Fibroblast of lung (primary cell): ENCODE measurements at regions not wholly inside any gene's neighbourhood (a gene's known extent, or its start where the extent isn't known, plus 50 kb on each side); places are given as distances from the start of the nearest gene placed in this dataset.

Experiments used
- DNase-seq, 2 donors: peaks; one replicate each; pipeline versions ENCODE4 v3.0.0 to v3.0.0-alpha.2; 2010; ENCODE audit warnings: low read depth in 2 of 2
- H2AFZ ChIP-seq: 2 replicates; pipeline ENCODE4 v1.5.1; 2012; ENCODE audit warnings: low read length, control low read depth, inconsistent platforms
- H3K27ac ChIP-seq: 2 replicates; pipeline ENCODE4 v1.5.1; 2011; ENCODE audit warnings: low read length, control low read depth; ENCODE audit not compliant: insufficient read depth
- H3K27me3 ChIP-seq: 2 replicates; pipeline ENCODE4 v1.5.1; 2011; ENCODE audit warnings: mild to moderate bottlenecking, low read length; ENCODE audit not compliant: control insufficient read depth, insufficient read depth
- H3K36me3 ChIP-seq: 2 replicates; pipeline ENCODE4 v1.5.1; 2011; ENCODE audit warnings: low read length; ENCODE audit not compliant: control insufficient read depth, insufficient read depth
- H3K4me1 ChIP-seq: 2 replicates; pipeline ENCODE4 v1.5.1; 2011; ENCODE audit warnings: low read length; ENCODE audit not compliant: control insufficient read depth, insufficient read depth; ENCODE audit errors: extremely low read depth
- H3K4me2 ChIP-seq: 2 replicates; pipeline ENCODE4 v1.5.1; 2011; ENCODE audit warnings: low read length, control low read depth; ENCODE audit not compliant: insufficient read depth; ENCODE audit errors: extremely low read depth
- H3K4me3 ChIP-seq, 4 experiments: fragments of 200-600 bp in 1 of 4; sonication (generic) in 1 of 4; replicated peaks in 1 of 4; 2 replicates each; pipeline ENCODE4 v1.5.1; 2011 to 2016; ENCODE audit warnings: low read length in 4 of 4, low read depth in 3 of 4, mild to moderate bottlenecking in 3 of 4, control low read depth in 2 of 4, inconsistent platforms in 1 of 4, mixed read lengths in 1 of 4; ENCODE audit not compliant: insufficient read depth in 1 of 4; ENCODE audit errors: control extremely low read depth in 1 of 4
- H3K79me2 ChIP-seq: 2 replicates; pipeline ENCODE4 v1.5.1; 2012; ENCODE audit warnings: mild to moderate bottlenecking, low read length, inconsistent platforms; ENCODE audit not compliant: control insufficient read depth, insufficient read depth
- H3K9ac ChIP-seq: 2 replicates; pipeline ENCODE4 v1.5.1; 2011; ENCODE audit warnings: mild to moderate bottlenecking, low read length, control low read depth; ENCODE audit not compliant: insufficient read depth
- H3K9me3 ChIP-seq: 2 replicates; pipeline ENCODE4 v1.5.1; 2012; ENCODE audit warnings: low read depth, low read length; ENCODE audit not compliant: control insufficient read depth, insufficient read depth
- H4K20me1 ChIP-seq: 2 replicates; pipeline ENCODE4 v1.5.1; 2011; ENCODE audit warnings: low read length; ENCODE audit not compliant: control insufficient read depth, insufficient read depth; ENCODE audit errors: extremely low read depth
- EZH2 ChIP-seq: IDR thresholded peaks from 2 replicates; pipeline ENCODE4 v1.5.1; 2012; ENCODE audit warnings: low read length, control low read depth, mild to moderate bottlenecking; ENCODE audit errors: missing control alignments
- TF ChIP-seq, protein P1 (sequence below), 2 donors: IDR thresholded peaks in 1 of 2; conservative IDR thresholded peaks in 1 of 2; 1 replicate in 1 of 2; 2 replicates in 1 of 2; pipeline ENCODE4 v1.5.1; 2011 to 2012; ENCODE audit warnings: low read length in 2 of 2, control low read depth in 1 of 2, inconsistent platforms in 1 of 2, low read depth in 1 of 2, mild to moderate bottlenecking in 1 of 2

DNA sequence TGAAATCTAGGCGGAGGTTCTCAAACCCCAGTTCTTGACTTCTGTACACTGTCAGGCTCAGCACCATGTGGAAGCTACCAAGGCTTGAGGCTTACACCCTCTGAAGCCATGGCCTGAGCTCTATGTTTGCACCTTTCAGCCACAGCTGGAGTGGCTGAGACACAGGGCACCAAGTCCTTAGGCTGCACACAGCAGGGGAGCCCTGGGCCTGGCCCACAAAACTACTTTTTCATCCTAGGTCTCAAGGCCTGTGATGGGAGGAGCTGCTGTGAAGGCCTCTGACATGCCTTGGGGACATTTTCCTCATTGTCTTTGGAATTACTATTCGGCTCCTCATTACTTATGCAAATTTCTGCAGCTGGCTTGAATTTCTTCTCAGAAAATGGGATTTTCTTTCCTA, 503.2 kb upstream of the PCDH20 start:
- Histone ChIP-seq H4K20me1 (no peaks in the 10 kb centered on the region), H2AFZ (no peak overlapping the region), H3K27ac (no peak overlapping the region), H3K9ac (no peak overlapping the region), H3K4me3 (no peak overlapping the region), H3K27me3 (no peaks in the 10 kb centered on the region), H3K9me3 (no peaks in the 10 kb centered on the region), H3K36me3 (no peaks in the 10 kb centered on the region), H3K79me2 (no peaks in the 10 kb centered on the region), H3K4me1 (no peaks in the 10 kb centered on the region), H3K4me2 (no peak overlapping the region)
- no peak for TF ChIP-seq EZH2
- TF ChIP-seq, protein P1, sequence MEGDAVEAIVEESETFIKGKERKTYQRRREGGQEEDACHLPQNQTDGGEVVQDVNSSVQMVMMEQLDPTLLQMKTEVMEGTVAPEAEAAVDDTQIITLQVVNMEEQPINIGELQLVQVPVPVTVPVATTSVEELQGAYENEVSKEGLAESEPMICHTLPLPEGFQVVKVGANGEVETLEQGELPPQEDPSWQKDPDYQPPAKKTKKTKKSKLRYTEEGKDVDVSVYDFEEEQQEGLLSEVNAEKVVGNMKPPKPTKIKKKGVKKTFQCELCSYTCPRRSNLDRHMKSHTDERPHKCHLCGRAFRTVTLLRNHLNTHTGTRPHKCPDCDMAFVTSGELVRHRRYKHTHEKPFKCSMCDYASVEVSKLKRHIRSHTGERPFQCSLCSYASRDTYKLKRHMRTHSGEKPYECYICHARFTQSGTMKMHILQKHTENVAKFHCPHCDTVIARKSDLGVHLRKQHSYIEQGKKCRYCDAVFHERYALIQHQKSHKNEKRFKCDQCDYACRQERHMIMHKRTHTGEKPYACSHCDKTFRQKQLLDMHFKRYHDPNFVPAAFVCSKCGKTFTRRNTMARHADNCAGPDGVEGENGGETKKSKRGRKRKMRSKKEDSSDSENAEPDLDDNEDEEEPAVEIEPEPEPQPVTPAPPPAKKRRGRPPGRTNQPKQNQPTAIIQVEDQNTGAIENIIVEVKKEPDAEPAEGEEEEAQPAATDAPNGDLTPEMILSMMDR (conservative IDR thresholded peaks at IDR 0.05 in 1 of 2, IDR thresholded peaks at IDR 0.05 in 1 of 2; ENCODE audit: low read depth in 1 of 2, low read length in 2 of 2) = no peak
- no peak for DNase-seq

DNA sequence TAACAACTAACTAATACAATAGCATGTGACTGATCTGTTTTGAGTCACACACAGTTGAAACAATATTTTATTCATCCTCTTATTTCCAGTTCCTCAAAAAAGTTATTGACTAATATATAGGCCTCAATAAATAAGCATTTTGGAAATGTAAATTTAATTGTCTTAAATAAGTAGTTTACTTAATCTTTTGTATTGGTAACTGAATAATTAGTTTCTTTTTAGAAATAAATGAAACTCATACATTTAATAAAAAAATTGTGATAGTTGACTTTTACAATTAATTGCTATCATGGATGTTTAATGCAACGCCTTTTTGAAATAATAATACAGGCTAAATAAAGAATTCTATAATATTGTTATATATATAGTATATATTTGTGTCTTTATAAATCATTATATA, 500.8 kb upstream of the PCDH20 start:
- TF ChIP-seq, protein P1 (conservative IDR thresholded peaks at IDR 0.05 in 1 of 2, IDR thresholded peaks at IDR 0.05 in 1 of 2; ENCODE audit: low read depth in 1 of 2, low read length in 2 of 2) = no peak
- no peaks in the 10 kb centered on the region for H4K20me1 ChIP-seq
- no peak overlapping the region for H3K9ac ChIP-seq
- no peak overlapping the region for H3K4me3 ChIP-seq
- no peaks in the 10 kb centered on the region for H3K36me3 ChIP-seq
- no peaks in the 10 kb centered on the region for H3K4me1 ChIP-seq
- no peak overlapping the region for H3K27ac ChIP-seq
- no peak overlapping the region for H3K4me2 ChIP-seq
- no peak overlapping the region for H2AFZ ChIP-seq
- H3K27me3 ChIP-seq = no peaks in the 10 kb centered on the region
- H3K79me2 ChIP-seq = no peaks in the 10 kb centered on the region
- no peaks in the 10 kb centered on the region for H3K9me3 ChIP-seq
- DNase-seq = no peak

DNA sequence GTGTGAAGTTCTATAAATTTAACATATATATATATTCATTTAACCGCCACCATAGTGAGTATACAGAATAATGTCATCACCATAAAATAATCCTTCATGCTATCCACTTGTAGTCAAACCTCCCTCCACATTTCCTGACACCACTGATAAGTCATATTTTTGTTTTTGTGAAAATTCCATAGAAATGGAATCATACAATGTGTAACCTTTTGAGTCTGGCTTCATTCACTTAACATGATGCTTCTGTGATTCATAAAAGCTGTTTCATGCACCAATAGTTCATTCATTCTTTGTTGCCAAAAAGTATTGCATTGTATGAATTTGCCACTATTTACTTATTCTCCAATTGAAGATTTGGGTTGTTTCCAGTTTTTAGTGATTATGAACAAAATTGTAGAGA, 497.5 kb upstream of the PCDH20 start:
- TF ChIP-seq EZH2 = no peak
- H3K9ac ChIP-seq = no peak overlapping the region
- no peaks in the 10 kb centered on the region for H4K20me1 ChIP-seq
- no peaks in the 10 kb centered on the region for H3K27me3 ChIP-seq
- H3K79me2 ChIP-seq = no peaks in the 10 kb centered on the region
- no peak overlapping the region for H2AFZ ChIP-seq
- no peak overlapping the region for H3K4me2 ChIP-seq
- no peak overlapping the region for H3K27ac ChIP-seq
- no peaks in the 10 kb centered on the region for H3K4me1 ChIP-seq
- DNase-seq = peak; percentile 1 to 36
- no peaks in the 10 kb centered on the region for H3K36me3 ChIP-seq
- no peaks in the 10 kb centered on the region for H3K9me3 ChIP-seq
- no peak overlapping the region for H3K4me3 ChIP-seq
